Endothelial cell of umbilical vein (primary cell): ENCODE measurements at regions not wholly inside any gene's neighbourhood (a gene's known extent, or its start where the extent isn't known, plus 50 kb on each side); places are given as distances from the start of the nearest gene placed in this dataset.

Experiments used
- BruUV-seq: library from RNA; stranded (reverse); fragments of 400-500 nt; replicated peaks from 2 replicates; lab custom pipeline; 2021; lab: Mats Ljungman, UMichigan
- CTCF ChIA-PET: fragments of 300-600, 350-600 bp; sonication (Branson Sonifier 250); formaldehyde crosslinking; loops from one replicate; lab custom pipeline; 2021; ENCODE audit warnings: antibody characterized with exemption, inconsistent platforms; lab: Charles Lee
- POLR2A ChIA-PET: fragments of 300-600, 350-600 bp; sonication (Branson Sonifier 250); formaldehyde crosslinking; loops from one replicate; lab custom pipeline; 2021; ENCODE audit warnings: antibody characterized with exemption, inconsistent platforms; lab: Charles Lee
- DNase-seq: peaks from one replicate; pipeline ENCODE4 v3.0.0-alpha.2; 2011; ENCODE audit warnings: low read depth, low spot score
- FAIRE-seq: peaks from 2 replicates; lab custom pipeline; 2011; peaks lifted over from hg19 to GRCh38; lab: Jason Lieb, UNC
- H2AFZ ChIP-seq: 2 replicates; pipeline ENCODE4 v1.6.0; 2012; ENCODE audit warnings: low read depth, low read length, control low read depth, inconsistent platforms
- H3K27ac ChIP-seq: 2 replicates; pipeline ENCODE4 v1.5.1; 2011; ENCODE audit warnings: low read depth, mild to moderate bottlenecking, control low read depth, low read length, moderate library complexity; ENCODE audit not compliant: insufficient read depth
- H3K27me3 ChIP-seq, 2 experiments: 2 replicates each; pipeline versions ENCODE4 v1.6.0 to v1.6.1; 2011; ENCODE audit warnings: low read length in 2 of 2, mixed read lengths in 1 of 2; ENCODE audit not compliant: control insufficient read depth in 2 of 2, insufficient read depth in 2 of 2
- H3K36me3 ChIP-seq, 2 experiments: 2 replicates in 1 of 2; 3 replicates in 1 of 2; pipeline ENCODE4 v1.5.1; 2011; ENCODE audit warnings: low read length in 2 of 2, mild to moderate bottlenecking in 1 of 2, moderate library complexity in 1 of 2; ENCODE audit not compliant: control insufficient read depth in 2 of 2, insufficient read depth in 2 of 2; ENCODE audit errors: extremely low read depth in 1 of 2
- H3K4me1 ChIP-seq: 3 replicates; pipeline ENCODE4 v1.5.1; 2011; ENCODE audit warnings: mild to moderate bottlenecking, low read length; ENCODE audit not compliant: control insufficient read depth, insufficient read depth; ENCODE audit errors: extremely low read depth
- H3K4me2 ChIP-seq: 2 replicates; pipeline ENCODE4 v1.6.1; 2011; ENCODE audit warnings: low read length, control low read depth, mixed read lengths; ENCODE audit not compliant: insufficient read depth
- H3K4me3 ChIP-seq, 3 experiments: fragments of 200-600 bp in 1 of 3; sonication (generic), shearing (Covaris generic) in 1 of 3; replicated peaks in 1 of 3; 2 replicates each; pipeline ENCODE4 v1.5.1; 2011 to 2016; ENCODE audit warnings: control low read depth in 3 of 3, low read length in 3 of 3, mild to moderate bottlenecking in 2 of 3, inconsistent platforms in 1 of 3, low read depth in 1 of 3, moderate library complexity in 1 of 3; ENCODE audit not compliant: insufficient read depth in 1 of 3
- H3K79me2 ChIP-seq: 2 replicates; pipeline ENCODE4 v1.6.0; 2012; ENCODE audit warnings: low read length, inconsistent platforms; ENCODE audit not compliant: control insufficient read depth, insufficient read depth
- H3K9ac ChIP-seq: replicated peaks from 2 replicates; pipeline ENCODE3; 2011; ENCODE audit warnings: low read length, control low read depth; ENCODE audit not compliant: insufficient read depth; ENCODE audit errors: extremely low read depth
- H3K9me1 ChIP-seq: replicated peaks from 3 replicates; pipeline ENCODE4 v1.6.0; 2011; ENCODE audit warnings: mild to moderate bottlenecking, low read length; ENCODE audit not compliant: control insufficient read depth, insufficient read depth; ENCODE audit errors: extremely low read depth
- H3K9me3 ChIP-seq: replicated peaks from 2 replicates; pipeline ENCODE4 v1.5.1; 2012; ENCODE audit warnings: low read length, inconsistent platforms; ENCODE audit not compliant: control insufficient read depth, insufficient read depth
- H4K20me1 ChIP-seq: replicated peaks from 2 replicates; pipeline ENCODE3; 2011; ENCODE audit warnings: mild to moderate bottlenecking, low read length; ENCODE audit not compliant: control insufficient read depth, insufficient read depth; ENCODE audit errors: extremely low read depth
- CTCF ChIP-seq, 2 donors: IDR thresholded peaks; 1 replicate in 1 of 2; 2 replicates in 1 of 2; pipeline ENCODE4 v1.5.1; 2011; ENCODE audit warnings: low read length in 2 of 2, mild to moderate bottlenecking in 2 of 2, moderate library complexity in 2 of 2, control low read depth in 1 of 2, inconsistent platforms in 1 of 2, low read depth in 1 of 2; ENCODE audit not compliant: insufficient read depth in 1 of 2; ENCODE audit errors: extremely low read depth in 1 of 2
- EZH2 ChIP-seq: IDR thresholded peaks from 2 replicates; pipeline ENCODE4 v1.6.1; 2012; ENCODE audit warnings: borderline replicate concordance, low read depth, mild to moderate bottlenecking, moderate library complexity, low read length, inconsistent platforms; ENCODE audit not compliant: severe bottlenecking
- FOS ChIP-seq: IDR thresholded peaks from 2 replicates; pipeline ENCODE4 v1.6.1; 2011; ENCODE audit warnings: mild to moderate bottlenecking, low read length, moderate library complexity, borderline replicate concordance; ENCODE audit not compliant: insufficient read depth
- GATA2 ChIP-seq: IDR thresholded peaks from 2 replicates; pipeline ENCODE4 v1.7.0; 2011; ENCODE audit warnings: low read depth, mild to moderate bottlenecking, moderate library complexity, mixed read lengths, low read length; ENCODE audit not compliant: insufficient read length, insufficient read depth
- JUN ChIP-seq: IDR thresholded peaks from 2 replicates; pipeline ENCODE4 v1.6.1; 2011; ENCODE audit warnings: borderline replicate concordance, low read depth; ENCODE audit not compliant: insufficient read length, insufficient read depth
- MAX ChIP-seq: IDR thresholded peaks from 2 replicates; pipeline ENCODE4 v1.6.1; 2011; ENCODE audit not compliant: insufficient read depth, insufficient read length
- MYC ChIP-seq: IDR thresholded peaks from one replicate; pipeline ENCODE4 v1.6.1; 2011; ENCODE audit warnings: mild to moderate bottlenecking, low read depth, low read length
- POLR2A ChIP-seq: IDR thresholded peaks from 2 replicates; pipeline ENCODE4 v1.6.1; 2012; ENCODE audit warnings: low read depth, mild to moderate bottlenecking, control low read depth, low read length
- POLR2AphosphoS5 ChIP-seq: IDR thresholded peaks from 2 replicates; pipeline ENCODE4 v1.6.1; 2012; ENCODE audit warnings: low read depth, mild to moderate bottlenecking, control low read depth, low read length, moderate library complexity; ENCODE audit not compliant: insufficient read depth
- dilution Hi-C: fragments of 300-500 bp; cut with MboI; formaldehyde crosslinking; loops from one replicate; pipeline ENCODE4 v1.15.0; 2019; ENCODE audit warnings: low sequenced_read_pairs; ENCODE audit not compliant: extremely low pct_ligation_motif_present
- intact Hi-C: fragments of 100-400 bp; cut with micrococcal nuclease; formaldehyde crosslinking; loops from one replicate; pipeline ENCODE4 v1.10.0; 2022

- FAIRE-seq: no peak
Observed at GRCh38 chr3:64919934-64920333, 232.1 kb upstream of the ADAMTS9 start.

More at GRCh38 chr3:64919934-64920333, 232.1 kb upstream of the ADAMTS9 start:
- Histone ChIP-seq H3K4me1 (peaks cover 60% of the 10 kb centered on the region), H3K79me2 (no peaks in the 10 kb centered on the region), H2AFZ (no peak overlapping the region), H3K9me1 (no peaks in the 10 kb centered on the region), H3K4me2 (no peak overlapping the region), H3K9me3 (no peaks in the 10 kb centered on the region), H4K20me1 (no peaks in the 10 kb centered on the region), H3K27me3 (no peaks in the 10 kb centered on the region), H3K9ac (no peak overlapping the region), H3K4me3 (no peak overlapping the region), H3K36me3 (no peaks in the 10 kb centered on the region), H3K27ac (no peak overlapping the region)
- ChIA-PET POLR2A (no interaction called here), CTCF (interaction anchor here (1.0 to 1.5 kb wide), 3 partner anchors 8 to 251 kb away, joined by 3 to 4 read pairs (median 3); no protein-coding TSS in a partner anchor)
- no TSS peak for BruUV-seq
- DNase-seq: no peak
- TF ChIP-seq MYC (no peak), POLR2AphosphoS5 (no peak), JUN (no peak), FOS (no peak), POLR2A (no peak), GATA2 (no peak), MAX (no peak), CTCF (IDR thresholded peaks at IDR 0.05; ENCODE audit: extremely low read depth in 1 of 2, insufficient read depth in 1 of 2, low read depth in 1 of 2, low read length in 2 of 2) (no peak), EZH2 (no peak)
- dilution Hi-C loops (no loop called here), intact Hi-C loops (loop anchor here (10.0 kb wide), 1 partner anchor 385 kb away; no protein-coding TSS in a partner anchor)
